NCI-H1436 (cell line): ENCODE measurements at regions not wholly inside any gene's neighbourhood (a gene's known extent, or its start where the extent isn't known, plus 50 kb on each side); places are given as distances from the start of the nearest gene placed in this dataset.
"Not testable (repeated sequence)": the region's sequence is repeated elsewhere in the genome, so short reads cannot be mapped to it uniquely, and the experiment has no call there.

Experiments
- DNase-seq: peaks from one replicate; lab custom pipeline; 2025; lab: John Stamatoyannopoulos, UW

DNA sequence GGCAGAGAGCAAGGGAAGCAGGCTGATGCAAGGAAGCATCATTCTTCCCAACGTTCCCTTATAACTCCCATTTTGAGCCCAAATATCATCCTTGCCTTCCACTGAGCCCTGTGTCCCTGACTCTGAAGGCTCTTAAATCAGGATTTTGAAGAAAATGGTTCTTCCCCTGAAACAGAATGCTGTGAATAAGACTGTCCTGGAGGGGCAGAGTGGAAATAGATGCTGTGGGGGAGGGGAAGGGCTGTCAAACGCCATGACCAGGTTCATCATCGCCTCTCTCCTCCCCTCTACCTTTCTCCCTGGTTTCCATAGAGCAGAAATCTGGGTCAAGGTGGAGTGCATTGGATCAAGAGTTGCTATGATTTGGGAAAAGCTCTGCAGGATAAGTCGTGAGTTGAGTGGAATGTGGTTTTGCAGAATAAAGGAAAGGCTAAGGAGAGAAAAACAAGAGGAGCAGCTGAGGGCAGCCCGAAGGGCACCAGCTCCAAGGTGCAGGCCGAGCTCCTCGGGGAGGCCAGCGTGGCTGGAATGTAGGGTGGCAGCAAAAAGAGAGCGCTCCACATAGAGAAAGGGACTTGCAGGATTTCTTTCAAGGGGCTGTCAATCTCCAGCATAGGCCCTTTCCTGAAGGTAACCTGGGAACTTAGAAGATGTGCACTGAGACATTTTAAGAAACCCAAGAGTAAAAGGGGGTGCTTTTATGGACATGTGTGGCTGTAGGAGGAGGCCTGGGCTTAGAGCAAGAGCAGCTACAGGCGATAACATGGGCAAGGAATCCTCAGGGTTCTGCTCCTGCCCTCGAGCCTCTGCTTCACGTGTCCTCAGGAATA lies 120.8 kb upstream of the CDYL start:
- no peak for DNase-seq

DNA sequence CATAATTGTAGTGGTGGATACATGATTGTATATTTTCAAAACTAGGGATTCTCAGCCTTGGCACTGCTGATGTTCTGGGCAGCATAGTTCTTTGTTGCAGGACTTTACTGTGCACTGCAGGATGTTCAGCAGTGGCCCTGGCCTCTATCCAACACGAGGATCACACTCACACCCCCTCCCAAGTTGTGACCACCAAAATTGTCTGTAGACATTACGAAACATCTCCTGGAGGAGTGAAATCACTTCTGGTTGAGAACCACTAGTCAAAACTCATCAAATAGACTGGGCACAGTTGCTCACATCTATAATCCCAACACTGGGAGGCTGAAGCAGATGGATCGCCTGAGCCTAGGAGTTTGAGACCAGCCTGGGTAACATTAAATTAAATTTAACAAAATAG lies 123.1 kb upstream of the CDYL start:
- DNase-seq = no peak

DNA sequence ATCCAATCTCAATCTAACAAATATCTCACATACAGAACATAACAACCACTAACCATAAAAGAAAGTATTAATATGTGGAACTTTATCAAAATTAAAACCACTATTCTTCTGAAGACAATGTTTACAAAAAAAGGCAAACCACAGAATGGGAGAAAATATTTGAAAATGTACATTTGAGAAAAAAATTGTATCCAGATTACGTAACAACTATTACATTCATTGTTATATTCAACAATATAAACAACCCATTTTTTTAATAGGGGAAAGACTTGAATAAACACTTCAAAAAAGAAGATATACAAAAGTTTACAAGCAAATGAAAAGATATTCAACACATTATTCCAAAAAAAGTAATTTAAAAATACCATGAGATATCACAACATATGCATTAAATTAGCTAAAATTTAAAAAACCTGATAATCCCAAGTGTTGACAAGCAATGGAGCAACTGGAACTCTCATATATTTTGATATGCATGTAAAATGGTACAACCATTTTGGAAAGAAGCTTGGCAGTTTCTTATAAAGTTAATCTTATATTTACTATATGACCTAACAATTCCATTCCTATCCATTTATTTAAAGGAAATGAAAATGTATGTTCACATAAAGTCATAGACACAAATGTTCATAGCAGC lies 124.3 kb upstream of the CDYL start:
- no peak for DNase-seq

DNA sequence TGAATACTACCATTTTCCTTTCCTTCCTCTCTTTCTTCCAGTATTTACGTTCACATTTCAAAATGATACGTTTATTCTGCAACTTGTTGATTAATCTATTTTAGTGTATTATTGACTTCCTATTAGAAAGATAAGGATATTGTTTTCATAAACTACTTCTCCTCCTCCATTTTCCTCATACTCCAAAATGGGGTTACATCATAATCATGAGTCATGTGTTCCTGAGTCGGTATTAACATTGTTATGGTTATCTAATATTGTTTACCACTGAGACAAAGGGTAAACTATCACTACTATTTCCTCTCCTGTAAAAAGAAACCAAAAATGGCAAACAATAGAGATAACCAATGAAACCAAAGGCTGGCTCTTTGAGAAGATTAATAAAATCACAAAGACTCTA lies 126.5 kb upstream of the CDYL start:
- DNase-seq = no peak

DNA sequence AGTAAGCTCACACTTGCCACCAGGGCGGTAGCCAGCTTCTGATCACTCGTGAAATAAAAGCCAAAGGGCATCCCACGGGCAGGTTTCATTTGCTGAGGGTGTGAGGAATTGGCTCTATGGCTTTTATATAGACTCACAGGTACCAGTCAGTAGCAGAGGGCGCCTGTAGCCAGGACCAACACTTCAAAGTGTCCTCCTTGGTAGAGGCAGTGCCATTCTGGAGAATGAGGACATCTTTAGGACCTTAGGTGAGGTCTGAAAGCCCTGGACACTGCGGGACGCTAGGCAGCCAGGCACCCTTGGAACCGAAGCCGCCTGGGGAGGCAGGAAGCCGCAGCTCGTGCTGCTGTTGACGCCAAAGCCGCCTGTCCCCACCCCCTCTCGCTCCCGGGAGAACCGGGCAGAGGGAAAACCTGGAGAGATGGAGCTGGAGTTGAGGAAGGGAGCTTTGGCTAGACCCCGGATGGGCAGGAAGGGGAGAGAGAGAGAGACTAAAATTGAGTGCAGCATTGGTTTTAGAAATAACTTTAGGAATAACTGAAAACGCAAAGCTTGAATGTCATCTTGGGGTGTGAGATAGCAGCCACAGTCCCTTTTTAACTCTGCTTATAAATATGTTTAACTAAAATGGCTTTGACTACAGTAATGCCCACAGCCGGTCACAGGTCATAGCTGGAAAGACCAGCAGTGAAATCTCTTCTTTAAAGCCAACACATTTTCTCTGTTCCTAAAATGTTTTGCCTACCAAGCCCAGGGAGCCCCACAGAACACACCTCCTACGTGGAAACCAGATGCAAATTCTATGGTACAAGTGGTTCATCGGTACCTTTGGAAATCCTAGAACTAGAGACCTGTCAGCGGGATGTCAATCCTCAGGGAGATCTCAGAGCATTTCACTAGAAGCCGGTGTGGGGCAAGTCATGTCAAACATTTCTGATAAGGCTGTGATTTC lies 128.5 kb upstream of the CDYL start:
- peak; percentile 3 for DNase-seq

DNA sequence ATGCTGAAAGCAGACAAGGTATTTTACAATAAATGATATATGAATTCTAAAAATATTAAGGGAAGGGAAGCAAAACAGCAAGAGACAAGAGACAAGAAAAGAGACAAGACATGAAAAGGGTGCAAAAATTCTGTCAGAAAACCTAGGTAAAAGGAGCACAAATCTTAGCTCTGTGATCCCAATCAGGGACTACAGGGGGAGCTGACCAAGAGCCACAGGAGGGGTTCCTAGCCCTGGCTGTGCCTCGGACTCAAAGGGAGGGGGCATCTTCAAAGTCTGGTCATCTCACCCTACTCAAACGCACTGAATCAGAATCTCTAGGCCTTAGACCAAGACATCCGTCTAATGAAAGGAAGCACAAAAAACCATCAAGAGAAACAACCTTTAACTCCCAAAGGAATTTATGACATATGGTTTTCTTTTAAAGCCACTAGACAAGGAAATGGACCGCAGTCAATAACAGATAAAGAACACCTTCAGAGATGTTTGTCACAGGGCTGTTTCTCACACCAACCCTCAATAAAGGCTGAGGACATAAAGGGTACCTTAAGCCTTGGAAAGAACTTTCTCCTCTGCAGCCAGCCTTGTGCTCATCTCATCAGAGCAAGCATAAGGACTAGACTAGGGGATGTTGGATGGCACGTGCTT lies 130.4 kb upstream of the CDYL start:
- DNase-seq = no peak

DNA sequence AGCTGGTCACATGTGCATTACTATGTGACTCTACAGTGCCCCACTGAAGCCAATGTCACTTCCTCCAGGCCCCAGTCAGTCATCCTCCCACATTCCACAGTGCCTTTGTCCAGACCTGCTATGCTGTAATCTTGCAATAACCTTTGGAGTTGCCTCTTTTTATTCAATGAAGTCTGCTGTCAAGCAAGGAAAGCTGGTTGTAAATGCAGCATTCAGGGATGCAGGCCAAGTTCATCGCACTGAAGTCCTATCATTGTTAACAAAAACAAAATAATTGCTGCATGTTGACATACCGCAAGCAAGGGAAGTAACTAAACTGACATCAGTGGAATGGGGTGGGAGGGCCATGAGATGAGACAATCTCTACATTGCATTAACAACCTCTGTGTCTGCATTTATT lies 131.2 kb upstream of the CDYL start:
- no peak for DNase-seq

DNA sequence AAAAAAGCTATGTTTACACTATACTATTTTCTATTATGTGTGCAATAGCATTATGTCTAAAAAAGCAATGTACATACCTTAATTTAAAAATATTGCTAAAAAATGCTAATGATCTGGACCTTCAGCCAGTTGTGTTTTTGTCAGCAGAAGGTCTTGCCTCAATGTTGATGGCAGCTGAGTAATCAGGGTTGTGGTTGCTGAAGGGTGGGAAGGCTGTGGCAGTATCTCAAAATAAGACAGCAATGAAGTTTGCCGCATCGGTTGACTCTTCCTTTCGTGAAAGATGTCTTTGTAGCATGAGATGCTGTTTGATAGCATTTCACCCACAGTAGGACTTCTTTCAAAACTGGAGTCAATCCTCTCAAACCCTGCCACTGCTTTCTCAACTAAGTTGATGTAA lies 134.7 kb upstream of the CDYL start:
- DNase-seq = no peak

DNA sequence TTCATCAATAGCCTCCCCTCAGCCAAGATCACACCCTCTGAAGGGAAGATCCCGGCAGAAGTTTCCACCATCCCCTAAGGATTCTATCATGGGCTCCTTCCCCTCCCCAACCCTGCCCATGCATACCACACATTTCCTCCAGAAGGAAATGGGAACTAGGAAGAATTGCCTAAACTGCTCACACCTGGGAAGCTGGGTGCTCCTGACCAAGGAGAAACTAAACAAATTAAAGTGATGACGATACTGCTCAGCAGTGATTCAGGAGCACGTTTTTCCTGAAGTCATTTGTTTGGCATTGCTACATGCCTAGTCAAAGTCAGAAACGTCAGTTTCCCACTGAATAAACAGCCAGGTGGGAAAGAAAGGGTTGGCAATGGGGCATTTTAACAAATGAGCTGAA lies 136.1 kb upstream of the CDYL start:
- DNase-seq = no peak

DNA sequence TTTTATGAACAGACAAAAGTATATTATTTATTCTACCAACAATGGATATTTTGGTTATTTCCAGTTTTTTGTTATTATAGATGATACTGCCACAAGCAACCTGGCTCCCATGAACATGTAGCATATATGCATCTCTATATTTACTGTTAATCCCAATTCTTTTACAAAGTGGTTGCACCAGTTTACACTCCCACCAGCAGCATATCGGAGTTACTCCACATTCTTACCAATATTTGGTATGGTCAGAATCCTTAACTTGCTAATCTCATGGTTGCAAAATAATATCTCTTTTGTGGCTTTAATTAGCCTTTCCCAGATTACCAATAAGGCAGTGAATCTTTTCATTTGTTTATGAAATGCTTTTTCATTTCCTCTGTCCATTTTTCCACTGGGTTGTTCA lies 137.6 kb upstream of the CDYL start:
- DNase-seq = no peak

DNA sequence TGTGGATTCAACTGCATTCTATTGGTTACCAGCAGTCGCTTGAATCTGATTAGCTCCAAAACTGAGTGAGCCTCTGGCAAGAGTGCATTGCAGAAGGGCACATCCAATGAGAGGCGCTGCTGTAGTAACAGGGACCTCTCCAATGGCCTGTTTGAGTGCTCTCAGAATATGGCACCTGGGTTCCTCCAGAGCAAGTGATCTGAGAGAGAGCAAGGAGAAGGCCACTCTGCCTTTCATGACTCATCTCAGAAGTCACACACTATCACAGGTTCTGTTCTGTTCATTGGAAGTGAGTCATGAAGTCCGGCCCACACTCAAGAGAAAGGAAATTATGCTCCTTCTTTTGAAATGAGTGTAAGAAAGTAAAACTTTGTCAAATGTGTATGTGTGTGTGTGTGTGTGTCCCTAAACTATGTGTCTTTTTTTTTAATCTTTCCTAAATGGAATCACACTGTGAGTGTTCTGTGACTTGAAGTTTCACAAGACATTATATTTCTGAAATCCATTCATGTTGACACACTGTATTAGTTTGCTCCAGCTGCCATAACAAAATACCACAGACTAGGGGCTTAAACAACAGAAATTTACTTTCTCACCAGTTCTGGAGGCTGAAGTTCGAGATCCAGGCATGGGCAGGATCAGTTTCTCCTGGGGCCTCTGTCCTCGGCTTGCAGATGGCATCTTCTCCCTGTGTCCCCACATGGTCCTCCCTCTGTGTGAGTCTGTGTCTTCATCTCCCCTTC lies 138.3 kb upstream of the CDYL start:
- DNase-seq = no peak

DNA sequence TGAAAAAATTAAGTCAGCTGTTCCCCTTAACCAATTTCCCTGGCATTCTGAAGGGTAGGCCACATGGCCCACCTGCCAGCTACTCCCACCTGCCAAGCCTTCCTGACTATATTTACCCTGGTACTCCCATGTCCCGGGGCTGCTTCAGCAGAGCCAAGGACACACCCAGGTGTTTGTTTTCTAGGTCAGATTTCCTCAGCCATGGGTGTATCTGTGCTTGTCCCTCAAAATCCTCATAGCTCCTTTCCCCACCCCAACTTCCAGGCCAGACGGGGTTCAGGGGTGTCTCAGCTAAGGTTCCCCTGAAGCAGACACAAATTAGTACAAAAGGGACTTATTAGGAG lies 139.4 kb upstream of the CDYL start:
- no peak for DNase-seq

DNA sequence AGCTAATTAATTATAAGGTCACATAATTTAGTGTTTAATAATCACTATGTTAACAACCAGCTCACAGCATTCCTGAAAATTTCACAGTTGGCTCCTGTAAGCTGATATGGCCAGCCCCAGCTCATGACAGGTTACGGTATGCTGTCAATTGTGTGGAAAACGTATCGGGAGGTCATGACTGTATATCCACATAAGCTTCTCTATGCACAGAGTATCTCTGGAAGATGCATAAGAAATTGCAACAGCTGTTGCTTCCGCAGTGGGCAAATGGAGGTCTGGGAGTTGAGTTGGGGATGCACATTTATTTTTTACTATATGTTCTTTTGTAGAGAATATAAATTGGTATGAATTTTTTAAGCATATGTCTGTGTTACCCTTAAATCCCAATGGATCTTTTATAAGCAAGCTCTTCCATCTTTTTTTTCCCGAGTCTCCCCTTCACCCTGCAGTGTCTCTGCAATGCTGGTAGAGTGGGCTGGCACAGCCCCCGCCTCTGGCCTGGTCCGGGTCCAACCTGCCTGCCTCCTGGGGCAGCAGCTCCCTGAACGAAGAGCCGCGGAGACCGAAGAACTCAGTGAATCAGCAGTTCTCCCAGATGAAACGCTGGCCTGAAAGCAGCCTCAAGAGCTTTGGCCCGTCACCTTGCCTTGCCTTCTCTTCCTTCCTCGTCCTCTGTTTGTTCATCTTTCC lies 139.9 kb upstream of the CDYL start:
- no peak for DNase-seq

DNA sequence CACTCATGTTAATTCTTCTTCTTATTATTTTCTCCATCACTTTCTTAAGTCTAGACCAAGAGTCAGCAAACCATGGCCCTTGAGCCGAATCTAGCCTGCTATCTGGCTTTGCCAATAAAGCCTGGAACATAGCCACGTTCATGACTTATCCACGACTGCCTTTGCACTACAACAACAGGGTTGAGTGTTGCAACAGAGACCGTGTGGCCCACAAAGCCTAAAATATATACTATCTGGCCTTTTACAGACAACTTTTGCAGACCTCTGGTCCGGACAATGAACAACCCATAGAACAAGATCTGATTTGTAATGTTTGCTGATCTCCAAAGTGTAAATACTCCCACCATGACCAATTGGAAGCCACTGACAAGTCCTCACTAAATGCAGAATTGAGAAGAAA lies 140.5 kb upstream of the CDYL start:
- DNase-seq = no peak

DNA sequence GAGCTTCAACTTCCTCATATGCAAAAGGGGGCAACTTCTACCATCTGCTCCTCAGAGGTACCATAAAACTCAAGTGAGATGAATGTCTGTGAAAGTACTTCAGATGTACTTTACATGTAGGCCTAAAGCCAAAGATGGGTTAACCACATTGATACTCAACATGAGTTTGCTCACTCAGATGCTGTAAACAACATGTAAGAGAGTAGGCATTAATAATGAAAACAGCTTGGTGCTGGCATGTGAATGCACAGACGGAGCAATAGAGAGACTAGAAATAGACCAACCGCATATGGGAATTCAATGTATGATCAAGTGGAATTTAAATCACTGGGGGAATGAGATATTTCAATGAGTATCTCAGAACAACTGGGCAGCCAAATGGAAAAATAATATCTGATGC lies 143.8 kb upstream of the CDYL start:
- DNase-seq = no peak

DNA sequence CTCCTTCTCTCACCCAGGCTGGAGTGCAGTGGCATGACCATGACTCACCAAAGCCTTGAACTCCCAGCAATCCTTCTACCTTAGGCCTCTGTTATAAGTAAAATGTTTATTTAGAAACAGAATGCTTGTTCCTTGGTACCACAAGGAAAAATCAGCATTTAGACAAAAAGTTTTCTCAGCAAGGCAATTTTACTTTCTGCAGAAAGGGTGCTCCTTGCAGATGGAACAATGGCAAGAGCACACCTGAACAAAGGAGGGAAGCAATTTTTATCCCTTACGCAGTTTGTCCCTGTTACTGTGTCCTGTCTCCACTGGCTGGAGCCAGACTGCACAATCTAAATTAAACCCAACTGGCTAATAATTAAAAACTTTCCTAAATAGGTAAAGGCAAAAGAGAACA lies 146.4 kb upstream of the CDYL start:
- DNase-seq = not testable (repeated sequence)

DNA sequence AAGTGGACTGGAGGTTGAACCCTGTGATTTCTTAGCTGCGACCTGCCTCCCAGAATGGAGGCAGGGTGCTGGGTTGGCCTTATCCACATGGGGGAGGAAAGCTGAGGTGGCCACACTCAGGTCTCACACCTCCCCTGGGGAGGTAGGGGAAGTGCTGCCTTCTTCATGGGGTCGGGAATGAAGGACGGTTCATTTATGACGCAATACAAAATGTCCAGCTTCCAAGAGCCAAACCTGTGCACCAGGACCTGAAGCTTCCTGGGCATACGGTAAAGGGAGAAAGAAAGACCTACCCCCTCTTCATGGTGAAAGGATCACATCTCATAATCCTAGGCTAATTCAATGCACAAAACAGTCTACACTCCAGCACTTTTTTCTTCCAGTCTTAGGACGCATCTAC lies 150.6 kb upstream of the CDYL start:
- no peak for DNase-seq

DNA sequence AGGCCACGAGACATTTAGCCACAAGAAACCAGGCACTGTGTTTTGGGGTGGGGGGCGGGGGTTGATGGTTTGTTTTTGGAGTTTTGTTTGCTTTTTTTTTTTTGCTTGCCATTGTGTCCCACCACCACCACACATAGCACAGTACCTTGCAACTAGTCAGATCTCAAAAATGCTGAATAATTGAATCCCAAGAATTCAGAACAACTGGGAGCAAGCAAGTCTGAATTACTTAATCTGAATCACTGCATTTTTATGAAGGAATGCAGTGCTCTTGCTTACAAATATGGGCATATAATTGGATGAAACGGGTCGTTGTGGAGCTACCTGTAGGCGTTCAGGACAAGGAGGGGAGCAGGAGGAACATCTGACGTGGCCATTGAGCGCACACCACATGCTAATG lies 151.5 kb upstream of the CDYL start:
- no peak for DNase-seq

DNA sequence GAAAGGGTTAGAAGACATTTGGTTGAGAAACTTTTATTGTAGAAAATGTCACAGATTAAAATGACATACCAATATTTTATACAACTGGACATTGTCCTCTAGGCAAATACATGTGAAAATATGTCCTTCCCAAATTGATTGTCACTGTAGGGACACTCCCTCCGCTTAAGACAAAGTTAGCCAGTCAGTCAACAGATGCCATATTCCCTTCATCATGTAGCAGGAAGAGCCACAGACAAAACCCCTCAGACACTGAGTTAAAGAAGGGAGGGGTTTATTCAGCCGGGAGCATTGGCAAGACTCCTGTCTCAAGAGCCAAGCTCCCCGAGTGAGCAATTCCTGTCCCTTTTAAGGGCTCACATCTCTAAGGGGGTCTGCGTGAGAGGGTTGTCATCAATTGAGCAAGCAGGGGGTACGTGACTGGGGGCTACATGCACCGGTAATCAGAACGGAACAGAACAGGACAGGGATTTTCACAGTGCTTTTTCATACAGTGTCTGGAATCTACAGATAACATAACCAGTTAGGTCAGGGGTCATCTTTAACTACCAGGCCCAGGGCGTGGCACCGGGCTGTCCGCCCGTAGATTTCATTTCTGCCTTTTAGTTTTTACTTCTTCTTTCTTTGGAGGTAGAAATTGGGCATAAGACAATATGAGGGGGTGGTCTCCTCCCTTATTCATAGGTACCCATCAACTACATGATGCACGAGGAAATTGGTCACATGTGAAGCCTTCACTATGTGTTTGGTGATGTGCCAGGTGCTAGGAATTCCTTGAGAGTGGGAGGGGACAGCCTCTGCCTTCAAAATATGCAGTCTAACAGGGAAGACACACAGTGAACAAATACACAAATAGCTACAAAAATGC lies 155.7 kb upstream of the CDYL start:
- no peak for DNase-seq

DNA sequence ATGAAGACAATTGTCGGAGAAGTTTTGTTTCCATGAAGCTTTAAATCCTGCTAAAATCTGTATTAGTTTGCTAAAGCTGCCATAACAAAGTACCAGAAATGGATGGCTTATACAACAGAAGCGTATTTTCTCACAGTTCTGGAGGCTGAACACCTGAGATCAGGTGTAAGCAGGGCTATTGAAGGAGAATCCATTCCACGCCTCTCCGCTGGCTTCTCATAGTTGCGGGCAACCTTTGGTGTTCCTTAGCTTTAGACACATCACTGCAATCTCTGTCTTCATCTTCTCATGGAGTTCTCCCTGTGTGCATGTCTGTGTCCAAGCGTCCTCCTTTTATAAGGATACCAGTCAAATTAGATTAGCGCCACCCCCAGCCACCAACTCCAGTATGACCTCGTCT lies 159.9 kb upstream of the CDYL start:
- no peak for DNase-seq
